A673 (cell line): ENCODE measurements at regions not wholly inside any gene's neighbourhood (a gene's known extent, or its start where the extent isn't known, plus 50 kb on each side); places are given as distances from the start of the nearest gene placed in this dataset.

ENCODE experiments used
- BruUV-seq: library from RNA; stranded (reverse); fragments of 400-500 nt; replicated peaks from 2 replicates; lab custom pipeline; 2021; lab: Mats Ljungman, UMichigan
- CTCF ChIA-PET: fragments of 300-600 bp; sonication (Branson Sonifier 250); formaldehyde crosslinking; loops from one replicate; lab custom pipeline; 2022; ENCODE audit warnings: antibody characterized with exemption; lab: Charles Lee
- POLR2A ChIA-PET: fragments of 300-600 bp; sonication (Branson Sonifier 250); formaldehyde crosslinking; loops from one replicate; lab custom pipeline; 2022; ENCODE audit warnings: antibody characterized with exemption; ENCODE audit not compliant: low non-redundant PET; lab: Charles Lee
- DNase-seq: peaks from one replicate; pipeline ENCODE4 v3.0.0-alpha.2; 2015; ENCODE audit warnings: low spot score
- H3K27ac ChIP-seq: fragments of 200-600 bp; sonication (generic); 2 replicates; pipeline ENCODE4 v1.5.1; 2016; ENCODE audit warnings: mixed run types, low read depth, mild to moderate bottlenecking, mixed read lengths, antibody characterized with exemption, low read length; ENCODE audit not compliant: poor library complexity, severe bottlenecking
- H3K27me3 ChIP-seq: fragments of 200-600 bp; sonication (generic); replicated peaks from 2 replicates; pipeline ENCODE4 v1.6.1; 2017; ENCODE audit warnings: mixed run types, low read depth, mild to moderate bottlenecking, mixed read lengths, antibody characterized with exemption, low read length; ENCODE audit not compliant: insufficient read depth, poor library complexity
- H3K36me3 ChIP-seq: fragments of 200-600 bp; sonication (generic); 2 replicates; pipeline ENCODE4 v1.6.1; 2016; ENCODE audit warnings: mixed run types, mild to moderate bottlenecking, mixed read lengths, antibody characterized with exemption, low read length; ENCODE audit not compliant: insufficient read depth, poor library complexity, severe bottlenecking
- H3K4me1 ChIP-seq: fragments of 200-600 bp; sonication (generic); 2 replicates; pipeline ENCODE4 v1.6.1; 2017; ENCODE audit warnings: mixed run types, mild to moderate bottlenecking, mixed read lengths, antibody characterized with exemption, low read length; ENCODE audit not compliant: insufficient read depth, poor library complexity, severe bottlenecking
- H3K4me3 ChIP-seq: fragments of 200-600 bp; sonication (generic); 2 replicates; pipeline ENCODE4 v1.5.1; 2016; ENCODE audit warnings: low read depth, mixed run types, mild to moderate bottlenecking, mixed read lengths, low read length; ENCODE audit not compliant: poor library complexity, severe bottlenecking
- H3K9me3 ChIP-seq: fragments of 200-600 bp; sonication (generic); 2 replicates; pipeline ENCODE4 v1.6.1; 2016; ENCODE audit warnings: mixed run types, low read depth, mild to moderate bottlenecking, mixed read lengths, antibody characterized with exemption, low read length; ENCODE audit not compliant: poor library complexity, severe bottlenecking
- EZH2 ChIP-seq: fragments of 200-600 bp; sonication (generic); IDR thresholded peaks from 2 replicates; pipeline ENCODE4 v1.6.1; 2017; ENCODE audit warnings: borderline replicate concordance, low read depth, mild to moderate bottlenecking, mixed read lengths, antibody characterized with exemption, low read length; ENCODE audit not compliant: poor library complexity, severe bottlenecking
- intact Hi-C: fragments of 100-400 bp; cut with micrococcal nuclease; formaldehyde crosslinking; loops from one replicate; pipeline ENCODE4 v1.10.0; 2022; ENCODE audit not compliant: unreplicated experiment
- TF ChIP-seq, protein P1 (sequence below): fragments of 300-800, 200-600 bp; sonication (generic); conservative IDR thresholded peaks from 2 replicates; pipeline ENCODE4 v1.5.1; 2017; ENCODE audit warnings: low read depth, mild to moderate bottlenecking, antibody characterized with exemption, low read length, moderate library complexity, mixed read lengths

DNA sequence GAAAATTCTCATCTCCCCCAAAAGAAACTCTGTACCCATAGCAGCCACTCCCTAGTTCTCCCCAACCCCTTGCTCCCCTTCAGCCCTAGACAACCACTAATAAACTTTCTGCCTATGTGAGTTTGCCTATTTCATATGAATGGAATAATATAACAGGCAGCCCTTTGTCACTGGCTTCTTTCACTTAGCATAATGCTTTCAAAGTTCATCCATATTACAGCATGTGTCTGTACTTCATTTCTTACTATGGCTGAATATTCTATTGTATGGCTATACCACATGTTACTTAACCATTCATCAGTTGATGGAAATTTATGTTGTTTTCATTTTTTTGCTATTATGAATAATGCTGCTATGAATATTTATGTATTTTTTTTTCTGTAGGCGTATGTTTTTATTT, 442.9 kb downstream of the SLC4A3 start:
- ChIA-PET CTCF (no interaction called here), POLR2A (no interaction called here)

DNA sequence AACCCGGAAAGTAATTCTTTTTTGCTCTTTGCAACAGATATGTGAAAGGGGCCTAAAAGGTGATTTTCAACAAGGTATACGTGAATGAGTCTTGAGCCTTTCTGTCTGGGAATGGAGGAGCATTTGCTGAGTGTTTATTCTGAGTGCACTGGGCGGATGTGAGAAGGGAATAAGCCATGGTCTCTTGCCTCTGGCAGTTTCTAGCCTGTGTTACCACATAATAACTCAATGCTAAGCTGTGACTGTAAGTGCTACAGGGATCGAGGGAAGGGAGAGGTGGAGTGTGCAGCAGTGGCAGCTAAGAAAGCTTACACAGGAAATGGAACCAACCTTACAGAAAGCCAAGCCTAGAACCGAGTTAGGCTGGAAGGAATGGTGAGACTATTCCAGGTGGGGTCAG, 444.3 kb downstream of the SLC4A3 start:
- DNase-seq: no peak
- ChIA-PET CTCF (no interaction called here), POLR2A (no interaction called here)
- H3K9me3 ChIP-seq: no peaks in the 10 kb centered on the region
- H3K27me3 ChIP-seq: no peaks in the 10 kb centered on the region
- no peaks in the 10 kb centered on the region for H3K36me3 ChIP-seq
- intact Hi-C loops: no loop called here
- BruUV-seq: no TSS peak
- TF ChIP-seq EZH2: no peak
- TF ChIP-seq, protein P1, sequence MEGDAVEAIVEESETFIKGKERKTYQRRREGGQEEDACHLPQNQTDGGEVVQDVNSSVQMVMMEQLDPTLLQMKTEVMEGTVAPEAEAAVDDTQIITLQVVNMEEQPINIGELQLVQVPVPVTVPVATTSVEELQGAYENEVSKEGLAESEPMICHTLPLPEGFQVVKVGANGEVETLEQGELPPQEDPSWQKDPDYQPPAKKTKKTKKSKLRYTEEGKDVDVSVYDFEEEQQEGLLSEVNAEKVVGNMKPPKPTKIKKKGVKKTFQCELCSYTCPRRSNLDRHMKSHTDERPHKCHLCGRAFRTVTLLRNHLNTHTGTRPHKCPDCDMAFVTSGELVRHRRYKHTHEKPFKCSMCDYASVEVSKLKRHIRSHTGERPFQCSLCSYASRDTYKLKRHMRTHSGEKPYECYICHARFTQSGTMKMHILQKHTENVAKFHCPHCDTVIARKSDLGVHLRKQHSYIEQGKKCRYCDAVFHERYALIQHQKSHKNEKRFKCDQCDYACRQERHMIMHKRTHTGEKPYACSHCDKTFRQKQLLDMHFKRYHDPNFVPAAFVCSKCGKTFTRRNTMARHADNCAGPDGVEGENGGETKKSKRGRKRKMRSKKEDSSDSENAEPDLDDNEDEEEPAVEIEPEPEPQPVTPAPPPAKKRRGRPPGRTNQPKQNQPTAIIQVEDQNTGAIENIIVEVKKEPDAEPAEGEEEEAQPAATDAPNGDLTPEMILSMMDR: no peak
- H3K27ac ChIP-seq: no peak overlapping the region
- peaks cover 4% of the 10 kb centered on the region for H3K4me1 ChIP-seq
- no peak overlapping the region for H3K4me3 ChIP-seq

More for the DNA sequence above, 442.9 kb downstream of the SLC4A3 start:
- intact Hi-C loops: no loop called here
- no TSS peak for BruUV-seq
- Histone ChIP-seq H3K9me3 (no peaks in the 10 kb centered on the region), H3K27me3 (no peaks in the 10 kb centered on the region), H3K4me1 (no peaks in the 10 kb centered on the region), H3K27ac (no peak overlapping the region), H3K36me3 (no peaks in the 10 kb centered on the region), H3K4me3 (no peak overlapping the region)
- no peak for DNase-seq
- TF ChIP-seq, protein P1: no peak
- TF ChIP-seq EZH2: no peak

DNA sequence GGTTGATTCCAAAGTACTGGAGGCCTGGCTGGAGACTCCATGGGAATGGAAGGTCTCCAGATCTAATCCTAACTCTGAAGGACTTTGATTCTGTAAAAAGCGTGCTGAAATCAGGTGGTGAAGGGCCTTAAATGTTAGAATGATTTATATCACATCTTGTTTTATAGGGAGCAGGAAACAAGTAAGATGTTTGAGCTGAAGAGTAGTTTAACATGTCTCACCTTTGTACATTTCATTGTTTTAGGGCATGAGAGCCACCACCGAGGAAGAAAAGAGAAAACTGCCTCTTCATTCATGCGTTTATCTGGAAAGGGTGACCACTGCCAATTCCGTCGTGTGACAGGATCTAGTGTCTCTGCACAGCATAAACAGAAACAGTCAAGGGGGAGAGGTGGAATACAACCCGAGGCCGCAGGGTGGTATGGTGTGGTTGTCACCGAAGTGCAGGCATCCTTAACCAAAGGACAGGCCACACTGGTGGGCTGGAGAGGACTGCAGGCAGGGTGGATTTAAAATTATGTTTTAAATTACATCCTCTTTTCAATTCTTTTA, 445.3 kb downstream of the SLC4A3 start:
- Histone ChIP-seq H3K9me3 (no peaks in the 10 kb centered on the region), H3K4me3 (no peak overlapping the region), H3K27me3 (no peaks in the 10 kb centered on the region), H3K27ac (no peak overlapping the region), H3K4me1 (peaks cover 15% of the 10 kb centered on the region), H3K36me3 (no peaks in the 10 kb centered on the region)
- no TSS peak for BruUV-seq
- DNase-seq: no peak
- CTCF ChIA-PET: no interaction called here
- POLR2A ChIA-PET: no interaction called here
- intact Hi-C loops: no loop called here
- TF ChIP-seq, protein P1: no peak
